Common myeloid progenitor, CD34-positive (primary cell): ENCODE measurements at regions not wholly inside any gene's neighbourhood (a gene's known extent, or its start where the extent isn't known, plus 50 kb on each side); places are given as distances from the start of the nearest gene placed in this dataset.

Source experiments
- CTCF ChIA-PET: fragments of 350-600 bp; sonication (Branson Sonifier 250); formaldehyde crosslinking; loops from one replicate; lab custom pipeline; 2021; ENCODE audit warnings: antibody characterized with exemption; lab: Charles Lee
- POLR2A ChIA-PET: fragments of 350-600 bp; sonication (Branson Sonifier 250); formaldehyde crosslinking; loops from one replicate; lab custom pipeline; 2021; ENCODE audit warnings: antibody characterized with exemption; lab: Charles Lee
- DNase-seq, 3 donors: peaks; one replicate each; pipeline versions ENCODE4 v3.0.0 to v3.0.0-alpha.2; 2013
- H3K27ac ChIP-seq, 2 experiments: 1 replicate in 1 of 2; 2 replicates in 1 of 2; pipeline ENCODE4 v1.7.0; 2013; ENCODE audit warnings: inconsistent platforms in 2 of 2, low read length in 2 of 2, mild to moderate bottlenecking in 2 of 2, low read depth in 1 of 2, moderate library complexity in 1 of 2; ENCODE audit not compliant: severe bottlenecking in 2 of 2, insufficient read depth in 1 of 2, poor library complexity in 1 of 2
- H3K27me3 ChIP-seq, 5 experiments: replicated peaks in 2 of 5; 1 replicate in 3 of 5; 2 replicates in 2 of 5; pipeline versions ENCODE4 v1.6.1 to v1.7.0; 2013; ENCODE audit warnings: low read length in 4 of 5, mild to moderate bottlenecking in 2 of 5, moderate library complexity in 2 of 5, inconsistent platforms in 1 of 5; ENCODE audit not compliant: insufficient read depth in 5 of 5, control insufficient read depth in 4 of 5
- H3K36me3 ChIP-seq, 4 experiments: 1 replicate in 2 of 4; 2 replicates in 2 of 4; pipeline versions ENCODE4 v1.6.1 to v1.7.0; 2013; ENCODE audit warnings: low read length in 3 of 4, control low read depth in 1 of 4, mild to moderate bottlenecking in 1 of 4; ENCODE audit not compliant: control insufficient read depth in 4 of 4, insufficient read depth in 4 of 4
- H3K4me1 ChIP-seq, 4 experiments: 1 replicate in 3 of 4; 2 replicates in 1 of 4; pipeline versions ENCODE4 v1.6.1 to v1.7.1; 2013; ENCODE audit warnings: low read length in 3 of 4, mild to moderate bottlenecking in 3 of 4, control low read depth in 1 of 4, inconsistent platforms in 1 of 4, moderate library complexity in 1 of 4; ENCODE audit not compliant: control insufficient read depth in 4 of 4, insufficient read depth in 4 of 4; ENCODE audit errors: control extremely low read depth in 1 of 4
- H3K4me3 ChIP-seq, 7 experiments: 1 replicate in 4 of 7; 2 replicates in 3 of 7; pipeline versions ENCODE4 v1.5.1 to v1.7.0; 2013; ENCODE audit warnings: mild to moderate bottlenecking in 7 of 7, low read length in 6 of 7, moderate library complexity in 6 of 7, inconsistent platforms in 2 of 7, low read depth in 2 of 7, control low read depth in 1 of 7; ENCODE audit not compliant: insufficient read depth in 4 of 7, control insufficient read depth in 1 of 7; ENCODE audit errors: extremely low read depth in 1 of 7
- H3K9me3 ChIP-seq, 5 experiments: 1 replicate in 4 of 5; 2 replicates in 1 of 5; pipeline versions ENCODE4 v1.6.1 to v1.7.1; 2013; ENCODE audit warnings: low read length in 4 of 5, mild to moderate bottlenecking in 2 of 5, inconsistent platforms in 1 of 5, low read depth in 1 of 5, moderate library complexity in 1 of 5; ENCODE audit not compliant: control insufficient read depth in 4 of 5, insufficient read depth in 2 of 5; ENCODE audit errors: control extremely low read depth in 1 of 5
- WGBS: methylation state at CpG from one replicate; pipeline ENCODE4 v1.1.5; 2013; ENCODE audit not compliant: insufficient coverage; 5-methylcytosine and 5-hydroxymethylcytosine counted together

DNA sequence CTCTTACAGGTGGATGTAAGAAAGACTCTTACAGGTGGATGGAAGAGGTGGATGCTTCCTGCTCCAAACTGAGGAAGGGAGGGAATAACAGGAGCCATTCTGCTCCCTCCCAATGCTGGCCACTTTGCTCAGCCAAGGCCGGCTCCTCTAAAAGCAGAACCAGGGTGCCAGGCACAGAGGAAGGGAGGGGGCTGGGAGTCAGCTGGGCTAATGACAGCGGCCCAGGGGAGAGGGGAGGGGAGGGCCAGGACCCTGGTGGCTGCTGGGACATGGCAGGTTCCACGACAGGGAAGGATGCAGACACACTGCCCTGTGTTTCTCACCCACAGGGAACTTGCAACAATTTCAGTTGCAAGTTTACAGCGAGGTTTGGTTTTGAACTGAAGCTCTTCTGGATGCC is 173.4 kb downstream of the ANAPC1 start:
- POLR2A ChIA-PET: no interaction called here
- CTCF ChIA-PET: interaction anchor here (1.0 kb wide), 1 partner anchor 11 kb away, joined by 4 read pairs; no protein-coding TSS in a partner anchor
- H3K9me3 ChIP-seq: peaks cover 0 to 6% (median 0%) of the 10 kb centered on the region in 5 experiments
- peaks cover 2 to 32% (median 30%) of the 10 kb centered on the region in 4 experiments for H3K4me1 ChIP-seq
- no peaks in the 10 kb centered on the region for H3K27me3 ChIP-seq
- H3K36me3 ChIP-seq: no peaks in the 10 kb centered on the region
- peak in 2 of 3 donors; percentile 41 for DNase-seq
- H3K27ac ChIP-seq: no peak overlapping the region
- no peak overlapping the region for H3K4me3 ChIP-seq
- 68% methylated on average over 4 of the region's 4 CpGs for WGBS

DNA sequence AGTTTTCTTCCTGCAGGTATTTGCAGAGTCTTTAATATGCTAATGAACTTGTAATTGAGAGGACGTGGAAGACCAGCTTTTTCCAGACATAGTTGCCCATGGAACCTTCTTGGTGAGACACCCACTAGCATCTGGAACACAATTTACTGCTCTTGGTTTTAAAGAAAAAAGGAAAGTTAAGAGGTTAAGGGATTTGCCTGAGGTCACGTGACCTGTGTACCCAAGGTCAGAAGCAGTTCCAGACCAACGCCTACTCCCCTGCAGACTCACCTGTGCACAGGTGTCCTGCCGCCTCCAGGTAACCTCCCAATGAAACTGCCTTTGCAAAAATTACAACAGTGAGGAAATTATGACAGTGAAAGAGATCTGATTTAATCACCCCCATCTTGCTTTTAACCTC is 172.7 kb downstream of the ANAPC1 start:
- no peaks in the 10 kb centered on the region for H3K27me3 ChIP-seq
- POLR2A ChIA-PET: no interaction called here
- H3K4me3 ChIP-seq: no peak overlapping the region
- peaks cover 2 to 26% (median 24%) of the 10 kb centered on the region in 4 experiments for H3K4me1 ChIP-seq
- 98% methylated on average over 4 of the region's 4 CpGs for WGBS
- H3K36me3 ChIP-seq: no peaks in the 10 kb centered on the region
- H3K9me3 ChIP-seq: peaks cover 0 to 6% (median 0%) of the 10 kb centered on the region in 5 experiments
- CTCF ChIA-PET: interaction anchor here (1.0 kb wide), 1 partner anchor 12 kb away, joined by 4 read pairs; no protein-coding TSS in a partner anchor
- no peak overlapping the region for H3K27ac ChIP-seq
- DNase-seq: no peak

- Histone ChIP-seq H3K9me3 (peaks cover 0 to 6% (median 0%) of the 10 kb centered on the region in 5 experiments), H3K4me1 (peaks cover 2 to 16% (median 15%) of the 10 kb centered on the region in 4 experiments), H3K36me3 (no peaks in the 10 kb centered on the region), H3K4me3 (no peak overlapping the region), H3K27ac (no peak overlapping the region), H3K27me3 (no peaks in the 10 kb centered on the region)
- DNase-seq: no peak
- CTCF ChIA-PET: no interaction called here
- POLR2A ChIA-PET: no interaction called here
- 94% methylated on average over 5 of the region's 7 CpGs for WGBS
Observed at GRCh38 chr2:111712361-111712760, 171.6 kb downstream of the ANAPC1 start.

- POLR2A ChIA-PET: no interaction called here
- Histone ChIP-seq H3K4me1 (peaks cover 2 to 16% (median 15%) of the 10 kb centered on the region in 4 experiments), H3K36me3 (no peaks in the 10 kb centered on the region), H3K4me3 (no peak overlapping the region), H3K27ac (no peak overlapping the region), H3K27me3 (no peaks in the 10 kb centered on the region), H3K9me3 (peaks cover 0 to 6% (median 0%) of the 10 kb centered on the region in 5 experiments)
- DNase-seq: no peak
- 100% methylated on average over 4 of the region's 5 CpGs for WGBS
- CTCF ChIA-PET: no interaction called here
Observed at GRCh38 chr2:111712940-111713515, 171.0 kb downstream of the ANAPC1 start.

DNA sequence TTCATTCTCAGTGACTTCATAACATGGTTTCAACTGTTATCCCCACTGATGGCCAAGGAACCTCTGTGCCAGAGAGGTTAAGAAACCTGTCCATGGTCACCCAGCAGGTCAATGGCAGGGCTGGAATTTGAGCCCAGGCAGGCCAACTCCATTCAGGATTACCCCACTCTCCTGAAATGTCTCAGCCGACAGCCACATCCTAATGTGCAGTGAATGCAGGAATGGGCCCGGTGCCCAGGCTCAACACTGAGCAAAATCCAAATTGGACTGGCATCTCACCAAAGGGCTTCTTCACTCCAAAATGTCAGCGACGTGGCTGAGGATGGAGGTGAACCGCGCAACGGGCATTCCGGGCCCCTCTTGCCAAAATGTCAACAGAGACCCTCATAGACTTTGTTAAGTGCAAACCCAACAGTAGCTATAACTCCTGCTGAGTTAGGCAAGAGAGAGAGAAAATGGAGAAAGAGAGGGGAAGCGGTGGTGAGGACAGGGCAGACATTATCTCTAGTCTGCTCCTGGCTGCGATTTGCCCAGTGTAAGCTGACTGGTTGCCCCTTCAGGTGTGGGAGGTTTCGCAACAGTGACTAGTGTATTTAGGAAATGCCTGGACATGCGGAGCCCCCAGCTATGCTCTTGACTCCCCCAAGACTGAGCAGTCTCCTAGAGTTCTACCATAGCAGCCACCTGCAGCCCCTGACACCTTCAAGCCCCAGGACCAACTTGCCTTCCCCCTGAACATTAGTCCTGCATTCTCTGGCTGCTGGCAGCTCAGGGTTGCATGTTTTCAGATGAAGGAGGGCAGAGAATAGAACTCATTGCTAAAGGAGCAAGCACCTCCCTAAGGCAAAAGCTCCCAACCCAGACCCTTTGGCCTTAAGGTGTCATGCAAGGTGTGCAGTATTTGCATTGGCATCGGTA is 167.7 kb downstream of the ANAPC1 start:
- Histone ChIP-seq H3K4me3 (no peak overlapping the region), H3K27me3 (no peaks in the 10 kb centered on the region), H3K27ac (no peak overlapping the region), H3K9me3 (peaks cover 0 to 6% (median 0%) of the 10 kb centered on the region in 5 experiments), H3K4me1 (peaks cover 0 to 8% (median 7%) of the 10 kb centered on the region in 4 experiments), H3K36me3 (no peaks in the 10 kb centered on the region)
- POLR2A ChIA-PET: no interaction called here
- 97% methylated on average over 11 of the region's 13 CpGs for WGBS
- no peak for DNase-seq
- CTCF ChIA-PET: no interaction called here

GRCh38 chr2:111716905-111717775 is 166.9 kb downstream of the ANAPC1 start:
- CTCF ChIA-PET: interaction anchor here (0.9 kb wide), 1 partner anchor 15 kb away, joined by 3 read pairs; no protein-coding TSS in a partner anchor
- no peaks in the 10 kb centered on the region for H3K36me3 ChIP-seq
- whole genome bisulfite sequencing: 97% methylated on average over 18 of the region's 21 CpGs

More at GRCh38 chr2:111716905-111717775, 166.9 kb downstream of the ANAPC1 start:
- Histone ChIP-seq H3K27me3 (no peaks in the 10 kb centered on the region), H3K27ac (no peak overlapping the region), H3K9me3 (peaks cover 0 to 3% (median 0%) of the 10 kb centered on the region in 5 experiments), H3K4me3 (no peak overlapping the region), H3K4me1 (peaks cover 0 to 7% (median 6%) of the 10 kb centered on the region in 4 experiments)
- DNase-seq: no peak
- POLR2A ChIA-PET: no interaction called here
